ENCODE measurements at regions not wholly inside any gene's neighbourhood (a gene's known extent, or its start where the extent isn't known, plus 50 kb on each side); places are given as distances from the start of the nearest gene placed in this dataset.

DNA sequence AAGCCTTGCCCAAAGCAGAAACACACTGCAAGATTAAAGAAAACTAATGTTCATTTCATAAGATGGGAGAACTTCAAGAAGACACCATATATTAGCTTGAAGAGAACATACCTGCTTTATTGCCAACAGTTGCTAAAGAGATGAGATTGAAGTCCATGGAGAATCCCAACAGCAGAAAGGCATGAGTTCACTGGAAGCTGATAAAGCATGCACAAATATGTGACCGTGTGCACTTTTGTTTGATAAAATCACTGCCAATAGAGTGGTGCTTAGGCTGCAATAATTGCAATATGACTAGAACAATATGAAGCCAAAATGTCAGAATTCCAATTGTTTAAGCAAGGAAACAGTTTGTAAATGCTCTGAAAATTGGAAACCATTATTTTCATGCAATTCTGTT is 125.9 kb upstream of the PPARGC1A start:
- TF ChIP-seq POLR2A (IDR thresholded peaks at IDR 0.05; ENCODE audit: low read depth, low read length), result no peak
- TF ChIP-seq POLR2AphosphoS5 (IDR thresholded peaks at IDR 0.05; ENCODE audit: low read depth, low read length), result no peak

Data from GM12892 (cell line).